ENCODE measurements at regions not wholly inside any gene's neighbourhood (a gene's known extent, or its start where the extent isn't known, plus 50 kb on each side); places are given as distances from the start of the nearest gene placed in this dataset.

GRCh38 chr13:109436841-109437240 is 349.5 kb downstream of the IRS2 start:
- TF ChIP-seq, protein P1, sequence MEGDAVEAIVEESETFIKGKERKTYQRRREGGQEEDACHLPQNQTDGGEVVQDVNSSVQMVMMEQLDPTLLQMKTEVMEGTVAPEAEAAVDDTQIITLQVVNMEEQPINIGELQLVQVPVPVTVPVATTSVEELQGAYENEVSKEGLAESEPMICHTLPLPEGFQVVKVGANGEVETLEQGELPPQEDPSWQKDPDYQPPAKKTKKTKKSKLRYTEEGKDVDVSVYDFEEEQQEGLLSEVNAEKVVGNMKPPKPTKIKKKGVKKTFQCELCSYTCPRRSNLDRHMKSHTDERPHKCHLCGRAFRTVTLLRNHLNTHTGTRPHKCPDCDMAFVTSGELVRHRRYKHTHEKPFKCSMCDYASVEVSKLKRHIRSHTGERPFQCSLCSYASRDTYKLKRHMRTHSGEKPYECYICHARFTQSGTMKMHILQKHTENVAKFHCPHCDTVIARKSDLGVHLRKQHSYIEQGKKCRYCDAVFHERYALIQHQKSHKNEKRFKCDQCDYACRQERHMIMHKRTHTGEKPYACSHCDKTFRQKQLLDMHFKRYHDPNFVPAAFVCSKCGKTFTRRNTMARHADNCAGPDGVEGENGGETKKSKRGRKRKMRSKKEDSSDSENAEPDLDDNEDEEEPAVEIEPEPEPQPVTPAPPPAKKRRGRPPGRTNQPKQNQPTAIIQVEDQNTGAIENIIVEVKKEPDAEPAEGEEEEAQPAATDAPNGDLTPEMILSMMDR (conservative IDR thresholded peaks at IDR 0.05; ENCODE audit: low read depth, low read length) = no peak
- TF ChIP-seq EZH2 (IDR thresholded peaks at IDR 0.05; ENCODE audit: low read length, unreplicated experiment) = no peak
- no peak for TF ChIP-seq EZH2phosphoT487 (IDR thresholded peaks at IDR 0.05; ENCODE audit: borderline replicate concordance, low read length)

Measured in PC-3 (cell line).